ENCODE measurements at regions not wholly inside any gene's neighbourhood (a gene's known extent, or its start where the extent isn't known, plus 50 kb on each side); places are given as distances from the start of the nearest gene placed in this dataset.
"Not testable (repeated sequence)": the region's sequence is repeated elsewhere in the genome, so short reads cannot be mapped to it uniquely, and the experiment has no call there.

GRCh38 chr18:43982582-43982981 lies 698.1 kb upstream of the SETBP1 start:
- no TSS peak for BruUV-seq (replicated peaks)
- no peak for DNase-seq
- no peaks in the 10 kb centered on the region for H3K36me3 Mint-ChIP-seq (ENCODE audit: insufficient read depth, unreplicated experiment)
- CTCF ChIA-PET: no interaction called here
- peaks cover 7% of the 10 kb centered on the region for H3K9me3 Mint-ChIP-seq (ENCODE audit: low read depth, unreplicated experiment)
- H3K27ac Mint-ChIP-seq (ENCODE audit: unreplicated experiment): no peak overlapping the region
- intact Hi-C loops (cut with micrococcal nuclease; ENCODE audit: unreplicated experiment): no loop called here
- H3K4me1 Mint-ChIP-seq (ENCODE audit: low read depth, unreplicated experiment): no peaks in the 10 kb centered on the region
- no peaks in the 10 kb centered on the region for H3K27me3 Mint-ChIP-seq (ENCODE audit: unreplicated experiment)
- H3K4me3 Mint-ChIP-seq (ENCODE audit: low read depth, unreplicated experiment): no peak overlapping the region
- TF ChIP-seq, protein P1, sequence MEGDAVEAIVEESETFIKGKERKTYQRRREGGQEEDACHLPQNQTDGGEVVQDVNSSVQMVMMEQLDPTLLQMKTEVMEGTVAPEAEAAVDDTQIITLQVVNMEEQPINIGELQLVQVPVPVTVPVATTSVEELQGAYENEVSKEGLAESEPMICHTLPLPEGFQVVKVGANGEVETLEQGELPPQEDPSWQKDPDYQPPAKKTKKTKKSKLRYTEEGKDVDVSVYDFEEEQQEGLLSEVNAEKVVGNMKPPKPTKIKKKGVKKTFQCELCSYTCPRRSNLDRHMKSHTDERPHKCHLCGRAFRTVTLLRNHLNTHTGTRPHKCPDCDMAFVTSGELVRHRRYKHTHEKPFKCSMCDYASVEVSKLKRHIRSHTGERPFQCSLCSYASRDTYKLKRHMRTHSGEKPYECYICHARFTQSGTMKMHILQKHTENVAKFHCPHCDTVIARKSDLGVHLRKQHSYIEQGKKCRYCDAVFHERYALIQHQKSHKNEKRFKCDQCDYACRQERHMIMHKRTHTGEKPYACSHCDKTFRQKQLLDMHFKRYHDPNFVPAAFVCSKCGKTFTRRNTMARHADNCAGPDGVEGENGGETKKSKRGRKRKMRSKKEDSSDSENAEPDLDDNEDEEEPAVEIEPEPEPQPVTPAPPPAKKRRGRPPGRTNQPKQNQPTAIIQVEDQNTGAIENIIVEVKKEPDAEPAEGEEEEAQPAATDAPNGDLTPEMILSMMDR (IDR thresholded peaks at IDR 0.05; ENCODE audit: unreplicated experiment): no peak

- H3K36me3 Mint-ChIP-seq (ENCODE audit: insufficient read depth, unreplicated experiment); BruUV-seq (replicated peaks); CTCF ChIA-PET; H3K4me1 Mint-ChIP-seq (ENCODE audit: low read depth, unreplicated experiment); H3K27ac Mint-ChIP-seq (ENCODE audit: unreplicated experiment); H3K27me3 Mint-ChIP-seq (ENCODE audit: unreplicated experiment); H3K4me3 Mint-ChIP-seq (ENCODE audit: low read depth, unreplicated experiment); DNase-seq; intact Hi-C loops (cut with micrococcal nuclease; ENCODE audit: unreplicated experiment); H3K9me3 Mint-ChIP-seq (ENCODE audit: low read depth, unreplicated experiment): not testable (repeated sequence)
Observed at GRCh38 chr18:43987061-43987460, 693.6 kb upstream of the SETBP1 start.

GRCh38 chr18:43992741-43993140 lies 687.9 kb upstream of the SETBP1 start:
- no peak for DNase-seq
- H3K4me3 Mint-ChIP-seq (ENCODE audit: low read depth, unreplicated experiment): no peak overlapping the region
- CTCF ChIA-PET: no interaction called here
- no peaks in the 10 kb centered on the region for H3K4me1 Mint-ChIP-seq (ENCODE audit: low read depth, unreplicated experiment)
- no TSS peak for BruUV-seq (replicated peaks)
- intact Hi-C loops (cut with micrococcal nuclease; ENCODE audit: unreplicated experiment): no loop called here
- H3K27me3 Mint-ChIP-seq (ENCODE audit: unreplicated experiment): no peaks in the 10 kb centered on the region
- no peaks in the 10 kb centered on the region for H3K36me3 Mint-ChIP-seq (ENCODE audit: insufficient read depth, unreplicated experiment)
- no peak overlapping the region for H3K27ac Mint-ChIP-seq (ENCODE audit: unreplicated experiment)
- TF ChIP-seq, protein P1 (IDR thresholded peaks at IDR 0.05; ENCODE audit: unreplicated experiment): no peak
- no peaks in the 10 kb centered on the region for H3K9me3 Mint-ChIP-seq (ENCODE audit: low read depth, unreplicated experiment)

DNA sequence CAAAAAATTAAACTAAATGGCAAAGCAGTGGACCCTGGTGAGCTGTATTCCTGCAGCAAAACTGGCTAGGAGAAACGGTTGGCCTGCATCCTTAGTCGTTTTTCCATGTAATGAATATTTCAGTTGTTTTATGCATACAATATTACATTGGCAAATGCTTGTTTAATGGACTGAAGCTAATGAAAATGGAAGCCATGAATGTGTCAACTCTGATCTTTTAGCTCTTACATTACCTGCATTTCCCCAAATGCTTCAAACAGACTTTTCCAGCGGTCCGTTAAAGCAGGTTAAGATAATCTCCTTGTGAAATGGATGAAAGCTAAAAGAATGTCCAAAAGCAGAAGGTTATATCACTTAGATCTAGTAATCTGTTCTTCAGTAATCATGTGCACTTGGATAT lies 686.3 kb upstream of the SETBP1 start:
- no peak for DNase-seq
- Mint-ChIP-seq H3K4me3 (ENCODE audit: low read depth, unreplicated experiment) (no peak overlapping the region), H3K4me1 (ENCODE audit: low read depth, unreplicated experiment) (no peaks in the 10 kb centered on the region), H3K27ac (ENCODE audit: unreplicated experiment) (no peak overlapping the region), H3K27me3 (ENCODE audit: unreplicated experiment) (no peaks in the 10 kb centered on the region), H3K9me3 (ENCODE audit: low read depth, unreplicated experiment) (no peaks in the 10 kb centered on the region), H3K36me3 (ENCODE audit: insufficient read depth, unreplicated experiment) (no peaks in the 10 kb centered on the region)
- CTCF ChIA-PET: no interaction called here
- intact Hi-C loops (cut with micrococcal nuclease; ENCODE audit: unreplicated experiment): no loop called here
- BruUV-seq (replicated peaks): no TSS peak
- TF ChIP-seq, protein P1 (IDR thresholded peaks at IDR 0.05; ENCODE audit: unreplicated experiment): no peak

DNA sequence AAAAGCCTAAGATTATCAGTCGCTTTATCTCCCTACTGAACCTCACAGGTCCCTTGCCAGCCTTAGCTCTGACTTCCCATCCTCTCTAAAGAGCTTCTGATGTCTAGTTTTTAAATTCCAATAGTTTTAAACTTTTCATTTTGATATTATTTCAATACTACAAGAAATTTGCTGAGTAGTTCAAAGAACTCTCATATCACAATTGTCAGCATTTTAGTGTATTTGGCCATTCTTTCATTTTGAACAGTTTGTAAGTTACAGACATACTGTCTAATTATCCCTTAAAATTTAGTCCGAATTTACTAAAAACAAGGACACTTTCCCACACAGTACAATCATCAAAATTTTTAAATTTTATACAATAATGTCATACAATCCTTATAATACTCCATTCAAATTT lies 666.8 kb upstream of the SETBP1 start:
- BruUV-seq (replicated peaks): no TSS peak
- Mint-ChIP-seq H3K27ac (ENCODE audit: unreplicated experiment) (no peak overlapping the region), H3K27me3 (ENCODE audit: unreplicated experiment) (no peaks in the 10 kb centered on the region), H3K4me3 (ENCODE audit: low read depth, unreplicated experiment) (no peak overlapping the region), H3K4me1 (ENCODE audit: low read depth, unreplicated experiment) (peaks cover 1% of the 10 kb centered on the region), H3K36me3 (ENCODE audit: insufficient read depth, unreplicated experiment) (no peaks in the 10 kb centered on the region), H3K9me3 (ENCODE audit: low read depth, unreplicated experiment) (no peaks in the 10 kb centered on the region)
- intact Hi-C loops (cut with micrococcal nuclease; ENCODE audit: unreplicated experiment): no loop called here
- CTCF ChIA-PET: no interaction called here
- TF ChIP-seq, protein P1 (IDR thresholded peaks at IDR 0.05; ENCODE audit: unreplicated experiment): no peak
- no peak for DNase-seq
